ENCODE measurements at regions not wholly inside any gene's neighbourhood (a gene's known extent, or its start where the extent isn't known, plus 50 kb on each side); places are given as distances from the start of the nearest gene placed in this dataset.

GRCh38 chr22:48871176-48871840 is 956.4 kb downstream of the BRD1 start:
- TF ChIP-seq CTCF (conservative IDR thresholded peaks at IDR 0.05; ENCODE audit: low read depth in 2 of 2) (no peak), CREB1 (CRISPR knock-in tag; IDR thresholded peaks at IDR 0.05; ENCODE audit: low read depth) (no peak), EZH2 (IDR thresholded peaks at IDR 0.05; ENCODE audit: low read depth, unreplicated experiment) (no peak), REST (IDR thresholded peaks at IDR 0.05; ENCODE audit: unreplicated experiment) (no peak), POLR2AphosphoS5 (IDR thresholded peaks at IDR 0.05; ENCODE audit: low read depth) (no peak)

All from GM23338 (cell line).